HepG2 (cell line): ENCODE measurements at regions not wholly inside any gene's neighbourhood (a gene's known extent, or its start where the extent isn't known, plus 50 kb on each side); places are given as distances from the start of the nearest gene placed in this dataset.

ENCODE experiments used
- ATAC-seq: fragments of 200-7000 bp; cut with Tn5 transposase; 3 replicates; pipeline ENCODE4 v1.9.1; 2020; ENCODE audit warnings: mild to moderate bottlenecking, moderate library complexity
- BruUV-seq: library from RNA; stranded (reverse); fragments of 400-500 nt; replicated peaks from 2 replicates; lab custom pipeline; 2021; lab: Mats Ljungman, UMichigan
- CTCF ChIA-PET: fragments of 300-600 bp; formaldehyde crosslinking; extraction: SDS; loops from one replicate; lab custom pipeline; 2021; ENCODE audit warnings: low total read pairs, inconsistent platforms, low intra/inter-chr PET ratio; lab: Yijun Ruan, JAX
- POLR2A ChIA-PET: fragments of 350-600 bp; sonication (Branson Sonifier 250); formaldehyde crosslinking; loops from one replicate; lab custom pipeline; 2020; ENCODE audit warnings: antibody characterized with exemption, inconsistent platforms; lab: Yijun Ruan, JAX
- DNase-seq: peaks from one replicate; pipeline ENCODE4 v3.0.0-alpha.2; 2015; ENCODE audit warnings: low spot score
- FAIRE-seq: peaks from 3 replicates; lab custom pipeline; 2011; peaks lifted over from hg19 to GRCh38; lab: Jason Lieb, UNC
- H2AFZ ChIP-seq: one replicate; pipeline ENCODE4 v1.6.1; 2011; ENCODE audit warnings: low read length, inconsistent platforms
- H3K27ac ChIP-seq: fragments of 300-600 bp; 3 replicates; pipeline ENCODE4 v1.8.0; 2011; ENCODE audit warnings: mixed run types, mild to moderate bottlenecking, mixed read lengths, low read length, inconsistent platforms; ENCODE audit not compliant: insufficient read depth; ENCODE audit errors: extremely low read length
- H3K27me3 ChIP-seq, 2 experiments: fragments of 200-600 bp in 1 of 2; 2 replicates in 1 of 2; 3 replicates in 1 of 2; pipeline versions ENCODE4 v1.6.0 to v1.8.0; 2011; ENCODE audit warnings: low read length in 2 of 2, mild to moderate bottlenecking in 2 of 2, moderate library complexity in 2 of 2, inconsistent platforms in 1 of 2; ENCODE audit not compliant: insufficient read depth in 2 of 2, control insufficient read depth in 1 of 2
- H3K36me3 ChIP-seq, 2 experiments: fragments of 200-600 bp in 1 of 2; replicated peaks in 1 of 2; 2 replicates in 1 of 2; 3 replicates in 1 of 2; pipeline versions ENCODE4 v1.5.1 to v1.8.0; 2011; ENCODE audit warnings: low read length in 2 of 2, inconsistent platforms in 1 of 2; ENCODE audit not compliant: insufficient read depth in 2 of 2, control insufficient read depth in 1 of 2
- H3K4me1 ChIP-seq: 2 replicates; pipeline ENCODE4 v1.5.1; 2012; ENCODE audit warnings: low read length, inconsistent platforms; ENCODE audit not compliant: insufficient read depth
- H3K4me2 ChIP-seq: 2 replicates; pipeline ENCODE4 v1.6.0; 2011; ENCODE audit warnings: low read depth, low read length, inconsistent platforms
- H3K4me3 ChIP-seq, 3 experiments: fragments of 200-600 bp in 1 of 3; sonication (generic), shearing (Covaris generic) in 1 of 3; replicated peaks in 1 of 3; 2 replicates each; pipeline ENCODE4 v1.5.1; 2011 to 2016; ENCODE audit warnings: low read length in 3 of 3, inconsistent platforms in 2 of 3, low read depth in 2 of 3, mild to moderate bottlenecking in 2 of 3, control low read depth in 1 of 3, mixed read lengths in 1 of 3; ENCODE audit not compliant: insufficient read depth in 1 of 3
- H3K79me2 ChIP-seq: one replicate; pipeline ENCODE4 v1.6.1; 2011; ENCODE audit warnings: low read length, inconsistent platforms; ENCODE audit not compliant: insufficient read depth
- H3K9ac ChIP-seq: 2 replicates; pipeline ENCODE4 v1.6.0; 2011; ENCODE audit warnings: mild to moderate bottlenecking, low read depth, low read length, inconsistent platforms; ENCODE audit not compliant: insufficient read depth
- H3K9me3 ChIP-seq: 2 replicates; pipeline ENCODE4 v1.5.1; 2012; ENCODE audit warnings: mild to moderate bottlenecking, low read length
- H4K20me1 ChIP-seq: 2 replicates; pipeline ENCODE4 v1.6.0; 2011; ENCODE audit warnings: inconsistent platforms, mild to moderate bottlenecking, low read length, moderate library complexity; ENCODE audit not compliant: insufficient read depth
- CAMTA2 ChIP-seq: sonication (generic); formaldehyde crosslinking; IDR thresholded peaks from 2 replicates; pipeline ENCODE4 v1.4.0; 2020; ENCODE audit warnings: mild to moderate bottlenecking, missing genetic modification reagents, borderline replicate concordance
- CENPX ChIP-seq: sonication (generic); formaldehyde crosslinking; IDR thresholded peaks from 2 replicates; pipeline ENCODE4 v1.9.0; 2021; ENCODE audit warnings: mild to moderate bottlenecking, missing genetic modification reagents, moderate library complexity
- ETV5 ChIP-seq: IDR thresholded peaks from 2 replicates; pipeline ENCODE4 v1.6.1; 2018; ENCODE audit warnings: missing biosample characterization, missing genetic modification reagents, inconsistent platforms, borderline replicate concordance
- EZH2 ChIP-seq: conservative IDR thresholded peaks from 2 replicates; pipeline ENCODE4 v1.6.1; 2012; ENCODE audit warnings: mild to moderate bottlenecking, low read depth, low read length, moderate library complexity
- HMGA1 ChIP-seq: sonication (generic); formaldehyde crosslinking; conservative IDR thresholded peaks from 2 replicates; pipeline ENCODE4 v1.4.0; 2020; ENCODE audit warnings: missing genetic modification reagents
- KDM5A ChIP-seq: fragments of 200-600 bp; sonication (generic); IDR thresholded peaks from 2 replicates; pipeline ENCODE4 v1.7.0; 2018; ENCODE audit warnings: antibody characterized with exemption, mild to moderate bottlenecking, low read length, borderline replicate concordance
- MAX ChIP-seq: IDR thresholded peaks from 2 replicates; pipeline ENCODE4 v1.6.1; 2012; ENCODE audit warnings: inconsistent platforms
- NCOA5 ChIP-seq: sonication (generic); formaldehyde crosslinking; IDR thresholded peaks from 2 replicates; pipeline ENCODE4 v1.4.0; 2020; ENCODE audit warnings: missing genetic modification reagents
- NFRKB ChIP-seq: fragments of 450-650 bp; IDR thresholded peaks from 2 replicates; pipeline ENCODE4 v1.6.1; 2017
- ZBTB14 ChIP-seq: sonication (generic); formaldehyde crosslinking; IDR thresholded peaks from 2 replicates; pipeline ENCODE4 v1.4.0; 2020; ENCODE audit warnings: missing genetic modification reagents
- ZKSCAN8 ChIP-seq: IDR thresholded peaks from 2 replicates; pipeline ENCODE4 v1.6.1; 2016; ENCODE audit warnings: borderline replicate concordance, missing genetic modification reagents, missing compliant biosample characterization
- ZNF253 ChIP-seq: sonication (generic); formaldehyde crosslinking; IDR thresholded peaks from 2 replicates; pipeline ENCODE4 v1.8.0; 2022; ENCODE audit warnings: mild to moderate bottlenecking, missing genetic modification reagents, borderline replicate concordance
- ZNF292 ChIP-seq: sonication (generic); formaldehyde crosslinking; IDR thresholded peaks from 2 replicates; pipeline ENCODE4 v1.8.1; 2022; ENCODE audit warnings: mild to moderate bottlenecking, low read depth, missing genetic modification reagents, borderline replicate concordance
- ZNF335 ChIP-seq: sonication (generic); formaldehyde crosslinking; IDR thresholded peaks from 2 replicates; pipeline ENCODE4 v1.4.0; 2020; ENCODE audit warnings: missing genetic modification reagents
- ZNF547 ChIP-seq: sonication (generic); formaldehyde crosslinking; IDR thresholded peaks from 2 replicates; pipeline ENCODE4 v1.5.1; 2020; ENCODE audit warnings: mild to moderate bottlenecking, missing genetic modification reagents
- WGBS: methylation state at CpG from one replicate; pipeline ENCODE4 v1.1.6; 2017; ENCODE audit warnings: low lambda C conversion rate; 5-methylcytosine and 5-hydroxymethylcytosine counted together
- in situ Hi-C: cut with HindIII; loops from 2 replicates; pipeline ENCODE4 v1.10.0; 2017; ENCODE audit warnings: low pct_unique_long_range_greater_than_20kb; ENCODE audit not compliant: extremely low pct_ligation_motif_present
- intact Hi-C: fragments of 100-400 bp; cut with micrococcal nuclease; formaldehyde crosslinking; loops from one replicate; pipeline ENCODE4 v1.10.0; 2022; ENCODE audit not compliant: unreplicated experiment
- TF ChIP-seq, protein P1 (sequence below): sonication (generic); formaldehyde crosslinking; IDR thresholded peaks from 2 replicates; pipeline ENCODE4 v1.4.0; 2020; ENCODE audit warnings: missing genetic modification reagents, borderline replicate concordance
- TF ChIP-seq, protein P2 (sequence below): sonication (generic); formaldehyde crosslinking; IDR thresholded peaks from 2 replicates; pipeline ENCODE4 v1.4.0; 2020; ENCODE audit warnings: missing genetic modification reagents, borderline replicate concordance

- H3K4me3 ChIP-seq = no peak overlapping the region
- peaks cover 0 to 11% of the 10 kb centered on the region in 2 experiments; a peak in 3 of 5 replicates for H3K27me3 ChIP-seq
- intact Hi-C loops = no loop called here
- DNase-seq (no peak), FAIRE-seq (no peak), ATAC-seq (no peak)
- H3K36me3 ChIP-seq = no peaks in the 10 kb centered on the region
- POLR2A ChIA-PET = no interaction called here
- H3K9me3 ChIP-seq = no peaks in the 10 kb centered on the region
- no peak overlapping the region for H3K9ac ChIP-seq
- in situ Hi-C loops = no loop called here
- no peak overlapping the region for H3K4me2 ChIP-seq
- H3K4me1 ChIP-seq = no peaks in the 10 kb centered on the region
- no peak overlapping the region for H2AFZ ChIP-seq
- CTCF ChIA-PET = no interaction called here
- BruUV-seq = no TSS peak
- 45% methylated on average over 7 of the region's 7 CpGs for WGBS
- H4K20me1 ChIP-seq = no peaks in the 10 kb centered on the region
- H3K27ac ChIP-seq = no peak overlapping the region
- no peaks in the 10 kb centered on the region for H3K79me2 ChIP-seq
- TF ChIP-seq ZNF335 (CRISPR knock-in tag) = no peak
- no peak for TF ChIP-seq ZKSCAN8 (CRISPR knock-in tag)
- no peak for TF ChIP-seq ZNF547
- TF ChIP-seq ZNF253 (CRISPR knock-in tag) = no peak
- no peak for TF ChIP-seq ETV5 (CRISPR knock-in tag)
- TF ChIP-seq ZNF292 = no peak
- TF ChIP-seq, protein P1, sequence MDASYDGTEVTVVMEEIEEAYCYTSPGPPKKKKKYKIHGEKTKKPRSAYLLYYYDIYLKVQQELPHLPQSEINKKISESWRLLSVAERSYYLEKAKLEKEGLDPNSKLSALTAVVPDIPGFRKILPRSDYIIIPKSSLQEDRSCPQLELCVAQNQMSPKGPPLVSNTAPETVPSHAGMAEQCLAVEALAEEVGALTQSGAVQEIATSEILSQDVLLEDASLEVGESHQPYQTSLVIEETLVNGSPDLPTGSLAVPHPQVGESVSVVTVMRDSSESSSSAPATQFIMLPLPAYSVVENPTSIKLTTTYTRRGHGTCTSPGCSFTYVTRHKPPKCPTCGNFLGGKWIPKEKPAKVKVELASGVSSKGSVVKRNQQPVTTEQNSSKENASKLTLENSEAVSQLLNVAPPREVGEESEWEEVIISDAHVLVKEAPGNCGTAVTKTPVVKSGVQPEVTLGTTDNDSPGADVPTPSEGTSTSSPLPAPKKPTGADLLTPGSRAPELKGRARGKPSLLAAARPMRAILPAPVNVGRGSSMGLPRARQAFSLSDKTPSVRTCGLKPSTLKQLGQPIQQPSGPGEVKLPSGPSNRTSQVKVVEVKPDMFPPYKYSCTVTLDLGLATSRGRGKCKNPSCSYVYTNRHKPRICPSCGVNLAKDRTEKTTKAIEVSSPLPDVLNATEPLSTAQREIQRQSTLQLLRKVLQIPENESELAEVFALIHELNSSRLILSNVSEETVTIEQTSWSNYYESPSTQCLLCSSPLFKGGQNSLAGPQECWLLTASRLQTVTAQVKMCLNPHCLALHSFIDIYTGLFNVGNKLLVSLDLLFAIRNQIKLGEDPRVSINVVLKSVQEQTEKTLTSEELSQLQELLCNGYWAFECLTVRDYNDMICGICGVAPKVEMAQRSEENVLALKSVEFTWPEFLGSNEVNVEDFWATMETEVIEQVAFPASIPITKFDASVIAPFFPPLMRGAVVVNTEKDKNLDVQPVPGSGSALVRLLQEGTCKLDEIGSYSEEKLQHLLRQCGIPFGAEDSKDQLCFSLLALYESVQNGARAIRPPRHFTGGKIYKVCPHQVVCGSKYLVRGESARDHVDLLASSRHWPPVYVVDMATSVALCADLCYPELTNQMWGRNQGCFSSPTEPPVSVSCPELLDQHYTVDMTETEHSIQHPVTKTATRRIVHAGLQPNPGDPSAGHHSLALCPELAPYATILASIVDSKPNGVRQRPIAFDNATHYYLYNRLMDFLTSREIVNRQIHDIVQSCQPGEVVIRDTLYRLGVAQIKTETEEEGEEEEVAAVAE = no peak
- TF ChIP-seq KDM5A = no peak
- TF ChIP-seq, protein P2, sequence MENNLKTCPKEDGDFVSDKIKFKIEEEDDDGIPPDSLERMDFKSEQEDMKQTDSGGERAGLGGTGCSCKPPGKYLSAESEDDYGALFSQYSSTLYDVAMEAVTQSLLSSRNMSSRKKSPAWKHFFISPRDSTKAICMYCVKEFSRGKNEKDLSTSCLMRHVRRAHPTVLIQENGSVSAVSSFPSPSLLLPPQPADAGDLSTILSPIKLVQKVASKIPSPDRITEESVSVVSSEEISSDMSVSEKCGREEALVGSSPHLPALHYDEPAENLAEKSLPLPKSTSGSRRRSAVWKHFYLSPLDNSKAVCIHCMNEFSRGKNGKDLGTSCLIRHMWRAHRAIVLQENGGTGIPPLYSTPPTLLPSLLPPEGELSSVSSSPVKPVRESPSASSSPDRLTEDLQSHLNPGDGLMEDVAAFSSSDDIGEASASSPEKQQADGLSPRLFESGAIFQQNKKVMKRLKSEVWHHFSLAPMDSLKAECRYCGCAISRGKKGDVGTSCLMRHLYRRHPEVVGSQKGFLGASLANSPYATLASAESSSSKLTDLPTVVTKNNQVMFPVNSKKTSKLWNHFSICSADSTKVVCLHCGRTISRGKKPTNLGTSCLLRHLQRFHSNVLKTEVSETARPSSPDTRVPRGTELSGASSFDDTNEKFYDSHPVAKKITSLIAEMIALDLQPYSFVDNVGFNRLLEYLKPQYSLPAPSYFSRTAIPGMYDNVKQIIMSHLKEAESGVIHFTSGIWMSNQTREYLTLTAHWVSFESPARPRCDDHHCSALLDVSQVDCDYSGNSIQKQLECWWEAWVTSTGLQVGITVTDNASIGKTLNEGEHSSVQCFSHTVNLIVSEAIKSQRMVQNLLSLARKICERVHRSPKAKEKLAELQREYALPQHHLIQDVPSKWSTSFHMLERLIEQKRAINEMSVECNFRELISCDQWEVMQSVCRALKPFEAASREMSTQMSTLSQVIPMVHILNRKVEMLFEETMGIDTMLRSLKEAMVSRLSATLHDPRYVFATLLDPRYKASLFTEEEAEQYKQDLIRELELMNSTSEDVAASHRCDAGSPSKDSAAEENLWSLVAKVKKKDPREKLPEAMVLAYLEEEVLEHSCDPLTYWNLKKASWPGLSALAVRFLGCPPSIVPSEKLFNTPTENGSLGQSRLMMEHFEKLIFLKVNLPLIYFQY (CRISPR knock-in tag) = no peak
- TF ChIP-seq NCOA5 = no peak
- TF ChIP-seq NFRKB = no peak
- no peak for TF ChIP-seq CENPX (CRISPR knock-in tag)
- TF ChIP-seq HMGA1 = no peak
- no peak for TF ChIP-seq ZBTB14 (CRISPR knock-in tag)
- no peak for TF ChIP-seq MAX
- no peak for TF ChIP-seq CAMTA2
- no peak for TF ChIP-seq EZH2
These were observed 228.3 kb upstream of the ZNF32 start for GRCh38 chr10:43876976-43877375.
